ENCODE measurements at regions not wholly inside any gene's neighbourhood (a gene's known extent, or its start where the extent isn't known, plus 50 kb on each side); places are given as distances from the start of the nearest gene placed in this dataset.

GRCh38 chr1:4050998-4051397 lies 150.9 kb upstream of the C1orf174 start:
- Histone ChIP-seq H3K27me3 (ENCODE audit: control insufficient read depth, insufficient read depth, low read length) (no peaks in the 10 kb centered on the region), H3K4me3 (ENCODE audit: low read depth, low read length) (no peak overlapping the region)
- 92% methylated on average over 12 of the region's 12 CpGs for WGBS (ENCODE audit: insufficient coverage)

GRCh38 chr1:4052657-4053056 lies 152.6 kb upstream of the C1orf174 start:
- 77% methylated on average over 6 of the region's 6 CpGs for WGBS (ENCODE audit: insufficient coverage)
- no peak for DNase-seq (ENCODE audit: low read depth in 4 of 6, low spot score in 6 of 6)

More at GRCh38 chr1:4050998-4051397, 150.9 kb upstream of the C1orf174 start:
- no peak for DNase-seq (ENCODE audit: low read depth in 4 of 6, low spot score in 6 of 6)
- no peaks in the 10 kb centered on the region for H3K36me3 ChIP-seq (ENCODE audit: control insufficient read depth, insufficient read depth, low read length)
- no peaks in the 10 kb centered on the region for H3K9me3 ChIP-seq (ENCODE audit: control insufficient read depth, insufficient read depth, low read length)
- no peak overlapping the region for H3K27ac ChIP-seq (ENCODE audit: low read depth, low read length)
- H3K4me1 ChIP-seq (ENCODE audit: control insufficient read depth, insufficient read depth, low read length) = peaks cover 19% of the 10 kb centered on the region

GRCh38 chr1:4053160-4053748 lies 153.2 kb upstream of the C1orf174 start:
- Histone ChIP-seq H3K36me3 (ENCODE audit: control insufficient read depth, insufficient read depth, low read length) (no peaks in the 10 kb centered on the region), H3K27ac (ENCODE audit: low read depth, low read length) (no peak overlapping the region), H3K4me3 (ENCODE audit: low read depth, low read length) (no peak overlapping the region), H3K4me1 (ENCODE audit: control insufficient read depth, insufficient read depth, low read length) (peaks cover 9% of the 10 kb centered on the region), H3K27me3 (ENCODE audit: control insufficient read depth, insufficient read depth, low read length) (no peaks in the 10 kb centered on the region), H3K9me3 (ENCODE audit: control insufficient read depth, insufficient read depth, low read length) (no peaks in the 10 kb centered on the region)
- 96% methylated on average over 8 of the region's 8 CpGs for WGBS (ENCODE audit: insufficient coverage)
- no peak for DNase-seq (ENCODE audit: low read depth in 4 of 6, low spot score in 6 of 6)

More at GRCh38 chr1:4052657-4053056, 152.6 kb upstream of the C1orf174 start:
- Histone ChIP-seq H3K4me1 (ENCODE audit: control insufficient read depth, insufficient read depth, low read length) (peaks cover 15% of the 10 kb centered on the region), H3K27ac (ENCODE audit: low read depth, low read length) (no peak overlapping the region), H3K36me3 (ENCODE audit: control insufficient read depth, insufficient read depth, low read length) (no peaks in the 10 kb centered on the region), H3K27me3 (ENCODE audit: control insufficient read depth, insufficient read depth, low read length) (no peaks in the 10 kb centered on the region), H3K4me3 (ENCODE audit: low read depth, low read length) (no peak overlapping the region), H3K9me3 (ENCODE audit: control insufficient read depth, insufficient read depth, low read length) (no peaks in the 10 kb centered on the region)

GRCh38 chr1:4053774-4054173 lies 153.7 kb upstream of the C1orf174 start:
- Histone ChIP-seq H3K36me3 (ENCODE audit: control insufficient read depth, insufficient read depth, low read length) (no peaks in the 10 kb centered on the region), H3K9me3 (ENCODE audit: control insufficient read depth, insufficient read depth, low read length) (no peaks in the 10 kb centered on the region), H3K4me3 (ENCODE audit: low read depth, low read length) (no peak overlapping the region), H3K4me1 (ENCODE audit: control insufficient read depth, insufficient read depth, low read length) (peaks cover 6% of the 10 kb centered on the region), H3K27ac (ENCODE audit: low read depth, low read length) (no peak overlapping the region), H3K27me3 (ENCODE audit: control insufficient read depth, insufficient read depth, low read length) (no peaks in the 10 kb centered on the region)
- WGBS (ENCODE audit: insufficient coverage) = 90% methylated on average over 5 of the region's 5 CpGs
- no peak for DNase-seq (ENCODE audit: low read depth in 4 of 6, low spot score in 6 of 6)

- no peaks in the 10 kb centered on the region for H3K9me3 ChIP-seq (ENCODE audit: control insufficient read depth, insufficient read depth, low read length)
- WGBS (ENCODE audit: insufficient coverage) = 87% methylated on average over 13 of the region's 16 CpGs
- H3K36me3 ChIP-seq (ENCODE audit: control insufficient read depth, insufficient read depth, low read length) = no peaks in the 10 kb centered on the region
- no peak for DNase-seq (ENCODE audit: low read depth in 4 of 6, low spot score in 6 of 6)
- H3K27ac ChIP-seq (ENCODE audit: low read depth, low read length) = no peak overlapping the region
- no peaks in the 10 kb centered on the region for H3K27me3 ChIP-seq (ENCODE audit: control insufficient read depth, insufficient read depth, low read length)
- no peak overlapping the region for H3K4me3 ChIP-seq (ENCODE audit: low read depth, low read length)
- no peaks in the 10 kb centered on the region for H3K4me1 ChIP-seq (ENCODE audit: control insufficient read depth, insufficient read depth, low read length)
Measured at GRCh38 chr1:4055294-4055967, 155.4 kb upstream of the C1orf174 start.

- H3K36me3 ChIP-seq (ENCODE audit: control insufficient read depth, insufficient read depth, low read length) = no peaks in the 10 kb centered on the region
- H3K9me3 ChIP-seq (ENCODE audit: control insufficient read depth, insufficient read depth, low read length) = no peaks in the 10 kb centered on the region
- H3K4me1 ChIP-seq (ENCODE audit: control insufficient read depth, insufficient read depth, low read length) = no peaks in the 10 kb centered on the region
- no peak overlapping the region for H3K27ac ChIP-seq (ENCODE audit: low read depth, low read length)
- H3K27me3 ChIP-seq (ENCODE audit: control insufficient read depth, insufficient read depth, low read length) = no peaks in the 10 kb centered on the region
- no peak overlapping the region for H3K4me3 ChIP-seq (ENCODE audit: low read depth, low read length)
- DNase-seq (ENCODE audit: low read depth in 4 of 6, low spot score in 6 of 6) = no peak
- 94% methylated on average over 5 of the region's 9 CpGs for WGBS (ENCODE audit: insufficient coverage)
Measured at GRCh38 chr1:4056422-4056821, 156.3 kb upstream of the C1orf174 start.

- DNase-seq (ENCODE audit: low read depth in 4 of 6, low spot score in 6 of 6) = no peak
- no peaks in the 10 kb centered on the region for H3K27me3 ChIP-seq (ENCODE audit: control insufficient read depth, insufficient read depth, low read length)
- WGBS (ENCODE audit: insufficient coverage) = 83% methylated on average over 5 of the region's 7 CpGs
- no peak overlapping the region for H3K27ac ChIP-seq (ENCODE audit: low read depth, low read length)
- no peaks in the 10 kb centered on the region for H3K4me1 ChIP-seq (ENCODE audit: control insufficient read depth, insufficient read depth, low read length)
- H3K36me3 ChIP-seq (ENCODE audit: control insufficient read depth, insufficient read depth, low read length) = no peaks in the 10 kb centered on the region
- H3K9me3 ChIP-seq (ENCODE audit: control insufficient read depth, insufficient read depth, low read length) = no peaks in the 10 kb centered on the region
- H3K4me3 ChIP-seq (ENCODE audit: low read depth, low read length) = no peak overlapping the region
Measured at GRCh38 chr1:4056989-4057388, 156.9 kb upstream of the C1orf174 start.

GRCh38 chr1:4057603-4058002 lies 157.5 kb upstream of the C1orf174 start:
- no peak for DNase-seq (ENCODE audit: low read depth in 4 of 6, low spot score in 6 of 6)
- Histone ChIP-seq H3K4me3 (ENCODE audit: low read depth, low read length) (no peak overlapping the region), H3K9me3 (ENCODE audit: control insufficient read depth, insufficient read depth, low read length) (no peaks in the 10 kb centered on the region), H3K27ac (ENCODE audit: low read depth, low read length) (no peak overlapping the region), H3K4me1 (ENCODE audit: control insufficient read depth, insufficient read depth, low read length) (no peaks in the 10 kb centered on the region), H3K27me3 (ENCODE audit: control insufficient read depth, insufficient read depth, low read length) (no peaks in the 10 kb centered on the region), H3K36me3 (ENCODE audit: control insufficient read depth, insufficient read depth, low read length) (no peaks in the 10 kb centered on the region)
- 91% methylated on average over 9 of the region's 11 CpGs for WGBS (ENCODE audit: insufficient coverage)

- Histone ChIP-seq H3K4me1 (ENCODE audit: control insufficient read depth, insufficient read depth, low read length) (no peaks in the 10 kb centered on the region), H3K27ac (ENCODE audit: low read depth, low read length) (no peak overlapping the region), H3K9me3 (ENCODE audit: control insufficient read depth, insufficient read depth, low read length) (no peaks in the 10 kb centered on the region), H3K27me3 (ENCODE audit: control insufficient read depth, insufficient read depth, low read length) (no peaks in the 10 kb centered on the region), H3K36me3 (ENCODE audit: control insufficient read depth, insufficient read depth, low read length) (no peaks in the 10 kb centered on the region), H3K4me3 (ENCODE audit: low read depth, low read length) (no peak overlapping the region)
- 97% methylated on average over 14 of the region's 14 CpGs for WGBS (ENCODE audit: insufficient coverage)
- no peak for DNase-seq (ENCODE audit: low read depth in 4 of 6, low spot score in 6 of 6)
Measured at GRCh38 chr1:4058122-4058521, 158.1 kb upstream of the C1orf174 start.

GRCh38 chr1:4058706-4059105 lies 158.6 kb upstream of the C1orf174 start:
- Histone ChIP-seq H3K4me1 (ENCODE audit: control insufficient read depth, insufficient read depth, low read length) (no peaks in the 10 kb centered on the region), H3K4me3 (ENCODE audit: low read depth, low read length) (no peak overlapping the region), H3K36me3 (ENCODE audit: control insufficient read depth, insufficient read depth, low read length) (no peaks in the 10 kb centered on the region), H3K27me3 (ENCODE audit: control insufficient read depth, insufficient read depth, low read length) (no peaks in the 10 kb centered on the region), H3K27ac (ENCODE audit: low read depth, low read length) (no peak overlapping the region), H3K9me3 (ENCODE audit: control insufficient read depth, insufficient read depth, low read length) (no peaks in the 10 kb centered on the region)
- DNase-seq (ENCODE audit: low read depth in 4 of 6, low spot score in 6 of 6) = no peak
- WGBS (ENCODE audit: insufficient coverage) = 88% methylated on average over 2 of the region's 8 CpGs

All from spinal cord (tissue), 9 donors.